ENCODE measurements at regions not wholly inside any gene's neighbourhood (a gene's known extent, or its start where the extent isn't known, plus 50 kb on each side); places are given as distances from the start of the nearest gene placed in this dataset.

- no peaks in the 10 kb centered on the region for H4K20me1 ChIP-seq (replicated peaks; ENCODE audit: insufficient read depth)
- no peak for DNase-seq (ENCODE audit: low spot score)
- peaks cover 7% of the 10 kb centered on the region for H3K9me2 ChIP-seq (ENCODE audit: insufficient read depth)
- H3K4me3 Mint-ChIP-seq, result no peak overlapping the region
- no peak overlapping the region for H3K27ac Mint-ChIP-seq
- TF ChIP-seq CREB1 (CRISPR knock-in tag; IDR thresholded peaks at IDR 0.05; ENCODE audit: low read depth) (no peak), REST (IDR thresholded peaks at IDR 0.05; ENCODE audit: unreplicated experiment) (no peak), ZNF114 (CRISPR knock-in tag; IDR thresholded peaks at IDR 0.05) (no peak), CTCF (conservative IDR thresholded peaks at IDR 0.05; ENCODE audit: low read depth in 2 of 2) (no peak), ETS1 (IDR thresholded peaks at IDR 0.05) (no peak), ZNF462 (CRISPR knock-in tag; IDR thresholded peaks at IDR 0.05) (no peak), EZH2 (IDR thresholded peaks at IDR 0.05; ENCODE audit: low read depth, unreplicated experiment) (no peak), STAT1 (IDR thresholded peaks at IDR 0.05; ENCODE audit: unreplicated experiment) (no peak), JUNB (IDR thresholded peaks at IDR 0.05; ENCODE audit: unreplicated experiment) (no peak), ZNF331 (CRISPR knock-in tag; IDR thresholded peaks at IDR 0.05; ENCODE audit: low read depth) (no peak), NANOG (IDR thresholded peaks at IDR 0.05; ENCODE audit: borderline replicate concordance) (no peak), POLR2AphosphoS5 (IDR thresholded peaks at IDR 0.05; ENCODE audit: low read depth) (no peak), EZH2phosphoT487 (IDR thresholded peaks at IDR 0.05; ENCODE audit: unreplicated experiment) (no peak)
- peaks cover 1% of the 10 kb centered on the region for H3K27me3 Mint-ChIP-seq (ENCODE audit: insufficient read depth, low read depth, poor library complexity)
- H3K9me3 Mint-ChIP-seq, result peaks cover 2% of the 10 kb centered on the region; the same call in 1 of the 3 replicates
- no peak overlapping the region for H3K4me3 ChIP-seq
- peaks cover 6% of the 10 kb centered on the region for H3K4me1 Mint-ChIP-seq
- H3K4me2 ChIP-seq, result no peak overlapping the region
- H3F3A ChIP-seq (replicated peaks; ENCODE audit: low read depth), result no peaks in the 10 kb centered on the region
- H3K36me3 ChIP-seq (ENCODE audit: insufficient read depth), result no peaks in the 10 kb centered on the region
- no peak overlapping the region for H2AFZ ChIP-seq
- peaks cover 12% of the 10 kb centered on the region; the same call in 1 of the 2 replicates for H3K4me1 ChIP-seq (ENCODE audit: insufficient read depth)
- H3K79me2 ChIP-seq (replicated peaks; ENCODE audit: insufficient read depth), result no peaks in the 10 kb centered on the region
- no peak for ATAC-seq
- H3K27me3 ChIP-seq (ENCODE audit: insufficient read depth), result no peaks in the 10 kb centered on the region
- H3K27ac ChIP-seq (ENCODE audit: low read depth), result no peak overlapping the region
- H3K36me3 Mint-ChIP-seq (ENCODE audit: low read depth), result no peaks in the 10 kb centered on the region
Observed at GRCh38 chr2:217010173-217010572, 150.3 kb upstream of the TNP1 start.
